ENCODE measurements at regions not wholly inside any gene's neighbourhood (a gene's known extent, or its start where the extent isn't known, plus 50 kb on each side); places are given as distances from the start of the nearest gene placed in this dataset.

DNA sequence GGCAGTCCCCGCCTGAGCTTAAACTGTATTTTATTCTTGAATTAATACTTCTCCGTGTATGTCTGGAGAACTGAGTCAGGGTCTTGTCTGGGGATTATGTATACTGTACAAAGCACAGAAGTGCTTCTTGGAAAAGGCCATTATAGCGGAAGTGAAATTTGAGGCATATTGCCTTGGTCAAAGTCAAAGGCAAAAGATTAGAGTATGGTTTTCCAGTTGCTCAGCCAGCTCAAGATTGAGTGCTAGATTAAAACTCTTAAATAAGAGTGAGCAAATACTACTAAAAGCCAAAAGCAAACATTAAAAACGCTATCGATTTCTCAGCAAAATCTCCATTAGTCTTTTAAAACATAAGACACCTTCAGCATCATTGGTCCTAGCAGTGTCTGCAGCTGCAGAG is 207.7 kb upstream of the MAN1A1 start:
- Histone ChIP-seq H3K9me3 (peaks cover 0 to 8% (median 0%) of the 10 kb centered on the region in 12 donors), H3K4me3 (no peak overlapping the region), H3K27me3 (no peaks in the 10 kb centered on the region), H3K4me1 (peaks cover 0 to 5% (median 0%) of the 10 kb centered on the region in 12 donors), H3K36me3 (no peaks in the 10 kb centered on the region), H3K27ac (no peak overlapping the region)
- ATAC-seq (no peak), DNase-seq (no peak)
- WGBS, 4 donors: 95 to 97% (median 97%) methylated on average over 5 of the region's 5 CpGs
- intact Hi-C loops (cut with DNase I): no loop called here
- TF ChIP-seq POLR2A (IDR thresholded peaks at IDR 0.05): no peak

- TF ChIP-seq CTCF (IDR thresholded peaks at IDR 0.05) (no peak), POLR2A (IDR thresholded peaks at IDR 0.05) (no peak)
- intact Hi-C loops (cut with DNase I): no loop called here
- no peaks in the 10 kb centered on the region for H3K36me3 ChIP-seq
- H3K27ac ChIP-seq: no peak overlapping the region
- DNase-seq: no peak
- 92 to 100% (median 97%) methylated on average over 1 of the region's 1 CpG for WGBS, 4 donors
- ATAC-seq: no peak
- H3K4me3 ChIP-seq: no peak overlapping the region
- H3K4me1 ChIP-seq: no peaks in the 10 kb centered on the region
- H3K27me3 ChIP-seq: no peaks in the 10 kb centered on the region
- H3K9me3 ChIP-seq: peaks cover 0 to 8% (median 0%) of the 10 kb centered on the region in 12 donors
Measured at GRCh38 chr6:119552021-119552420, 202.5 kb upstream of the MAN1A1 start.

- Histone ChIP-seq H3K4me3 (no peak overlapping the region), H3K27ac (no peak overlapping the region), H3K27me3 (no peaks in the 10 kb centered on the region), H3K36me3 (no peaks in the 10 kb centered on the region), H3K9me3 (no peaks in the 10 kb centered on the region), H3K4me1 (no peaks in the 10 kb centered on the region)
- intact Hi-C loops (cut with DNase I): no loop called here
- no peak for ATAC-seq
- DNase-seq: no peak
- 68 to 75% (median 72%) methylated on average over 3 of the region's 3 CpGs for WGBS, 4 donors
- TF ChIP-seq POLR2A (IDR thresholded peaks at IDR 0.05) (no peak), CTCF (IDR thresholded peaks at IDR 0.05) (no peak)
Measured at GRCh38 chr6:119547024-119547423, 197.5 kb upstream of the MAN1A1 start.

GRCh38 chr6:119545245-119545644 is 195.7 kb upstream of the MAN1A1 start:
- Histone ChIP-seq H3K27ac (no peak overlapping the region), H3K27me3 (no peaks in the 10 kb centered on the region), H3K9me3 (no peaks in the 10 kb centered on the region), H3K4me1 (peaks cover 0 to 7% (median 0%) of the 10 kb centered on the region in 12 donors), H3K36me3 (no peaks in the 10 kb centered on the region), H3K4me3 (no peak overlapping the region)
- intact Hi-C loops (cut with DNase I): no loop called here
- ATAC-seq: no peak
- WGBS, 4 donors: 93 to 100% (median 97%) methylated on average over 1 of the region's 1 CpG
- no peak for DNase-seq
- TF ChIP-seq POLR2A (IDR thresholded peaks at IDR 0.05): no peak
- TF ChIP-seq CTCF (IDR thresholded peaks at IDR 0.05): no peak

Data from heart left ventricle (tissue), 16 donors.